HCT116 (cell line): ENCODE measurements at regions not wholly inside any gene's neighbourhood (a gene's known extent, or its start where the extent isn't known, plus 50 kb on each side); places are given as distances from the start of the nearest gene placed in this dataset.

Experiments used
- ATAC-seq: fragments of 200-7000 bp; cut with Tn5 transposase; 2 replicates; pipeline ENCODE4 v1.9.1; 2020; ENCODE audit warnings: mild to moderate bottlenecking, moderate library complexity
- BruUV-seq: library from RNA; stranded (reverse); fragments of 400-500 nt; replicated peaks from 2 replicates; lab custom pipeline; 2021; lab: Mats Ljungman, UMichigan
- CTCF ChIA-PET: fragments of 300-600 bp; sonication (Branson Sonifier 250); formaldehyde crosslinking; loops from one replicate; lab custom pipeline; 2021; ENCODE audit warnings: antibody characterized with exemption; lab: Charles Lee
- POLR2A ChIA-PET: fragments of 300-600, 350-600 bp; sonication (Branson Sonifier 250); formaldehyde crosslinking; loops from one replicate; lab custom pipeline; 2021; ENCODE audit warnings: antibody characterized with exemption; lab: Charles Lee
- RAD21 ChIA-PET, 2 experiments: fragments of 300-600 bp; sonication (Branson Sonifier 250); formaldehyde crosslinking; loops; one replicate each; lab custom pipeline; 2023; ENCODE audit warnings: low total read pairs in 2 of 2; ENCODE audit not compliant: uncharacterized antibody in 2 of 2, unreplicated experiment in 2 of 2, low non-redundant PET in 1 of 2; lab: Charles Lee
- DNase-seq: peaks from one replicate; pipeline ENCODE4 v3.0.0-alpha.2; 2010; ENCODE audit warnings: low read depth, low spot score
- H2AFZ ChIP-seq: fragments of 200-600 bp; shearing (Covaris generic), sonication (generic); 2 replicates; pipeline ENCODE4 v1.6.1; 2017; ENCODE audit warnings: low read depth, mixed run types, mixed read lengths, antibody characterized with exemption, low read length; ENCODE audit not compliant: poor library complexity, severe bottlenecking
- H3K27ac ChIP-seq: 2 replicates; pipeline ENCODE4 v1.5.1; 2012; ENCODE audit warnings: low read depth, low read length
- H3K27me3 ChIP-seq: fragments of 200-600 bp; sonication (generic); 2 replicates; pipeline ENCODE4 v1.6.1; 2016; ENCODE audit warnings: mixed run types, low read length, mixed read lengths; ENCODE audit not compliant: insufficient read depth
- H3K36me3 ChIP-seq, 2 experiments: fragments of 200-500 bp in 1 of 2; fragments of 200-600 bp in 1 of 2; sonication (Bioruptor generic) in 1 of 2; sonication (generic) in 1 of 2; 2 replicates each; pipeline versions ENCODE4 v1.5.1 to v1.6.1; 2014 to 2016; ENCODE audit warnings: low read length in 2 of 2, inconsistent platforms in 1 of 2, mixed read lengths in 1 of 2, mixed run types in 1 of 2; ENCODE audit not compliant: insufficient read depth in 2 of 2, control insufficient read depth in 1 of 2
- H3K4me1 ChIP-seq, 2 experiments: fragments of 200-600 bp in 1 of 2; sonication (generic) in 1 of 2; 2 replicates each; pipeline versions ENCODE4 v1.5.1 to v1.6.1; 2012 to 2017; ENCODE audit warnings: low read length in 2 of 2, inconsistent platforms in 1 of 2, mild to moderate bottlenecking in 1 of 2, mixed read lengths in 1 of 2, mixed run types in 1 of 2, moderate library complexity in 1 of 2; ENCODE audit not compliant: insufficient read depth in 2 of 2, control insufficient read depth in 1 of 2
- H3K4me2 ChIP-seq: fragments of 200-600 bp; sonication (generic); 2 replicates; pipeline ENCODE4 v1.6.1; 2017; ENCODE audit warnings: mixed run types, low read length, mixed read lengths
- H3K4me3 ChIP-seq, 2 experiments: fragments of 200-600 bp in 1 of 2; sonication (generic) in 1 of 2; replicated peaks in 1 of 2; 2 replicates each; pipeline ENCODE4 v1.5.1; 2011 to 2016; ENCODE audit warnings: low read length in 2 of 2, control low read depth in 1 of 2, low read depth in 1 of 2, mild to moderate bottlenecking in 1 of 2, mixed read lengths in 1 of 2, mixed run types in 1 of 2
- H3K79me2 ChIP-seq: fragments of 200-600 bp; sonication (generic); 2 replicates; pipeline ENCODE4 v1.6.1; 2017; ENCODE audit warnings: mild to moderate bottlenecking, mixed run types, low read length, moderate library complexity, mixed read lengths; ENCODE audit not compliant: insufficient read depth
- H3K9ac ChIP-seq: fragments of 200-600 bp; sonication (generic); 2 replicates; pipeline ENCODE4 v1.6.1; 2016; ENCODE audit warnings: low read length, mixed read lengths
- H3K9me2 ChIP-seq: fragments of 200-600 bp; sonication (generic), shearing (Covaris generic); 2 replicates; pipeline ENCODE4 v1.6.1; 2017; ENCODE audit warnings: mixed run types, mild to moderate bottlenecking, moderate library complexity; ENCODE audit not compliant: insufficient read depth
- H3K9me3 ChIP-seq, 2 experiments: fragments of 200-500 bp in 1 of 2; fragments of 200-600 bp in 1 of 2; sonication (Bioruptor generic) in 1 of 2; sonication (generic) in 1 of 2; 2 replicates each; pipeline ENCODE4 v1.6.1; 2014 to 2017; ENCODE audit warnings: low read length in 2 of 2, mixed read lengths in 2 of 2, inconsistent platforms in 1 of 2, low read depth in 1 of 2, mild to moderate bottlenecking in 1 of 2, mixed run types in 1 of 2, moderate library complexity in 1 of 2; ENCODE audit not compliant: control insufficient read depth in 1 of 2, insufficient read depth in 1 of 2
- H4K20me1 ChIP-seq: fragments of 200-600 bp; sonication (generic), shearing (Covaris generic); 2 replicates; pipeline ENCODE4 v1.6.1; 2017; ENCODE audit warnings: mixed run types, mild to moderate bottlenecking, moderate library complexity; ENCODE audit not compliant: insufficient read depth
- EGR1 ChIP-seq: IDR thresholded peaks from 2 replicates; pipeline ENCODE4 v1.6.1; 2012; ENCODE audit warnings: low read depth
- ELF1 ChIP-seq: IDR thresholded peaks from 2 replicates; pipeline ENCODE4 v1.6.1; 2012; ENCODE audit warnings: low read depth, borderline replicate concordance
- EZH2 ChIP-seq: fragments of 200-600 bp; sonication (generic); IDR thresholded peaks from 2 replicates; pipeline ENCODE4 v1.6.1; 2017; ENCODE audit warnings: antibody characterized with exemption, mixed run types
- FOSL1 ChIP-seq: IDR thresholded peaks from 2 replicates; pipeline ENCODE4 v1.6.1; 2012; ENCODE audit warnings: low read depth
- POLR2A ChIP-seq: IDR thresholded peaks from 2 replicates; pipeline ENCODE4 v1.7.0; 2011; ENCODE audit warnings: borderline replicate concordance; ENCODE audit not compliant: insufficient read depth, insufficient read length; ENCODE audit errors: extremely low read depth
- POLR2AphosphoS5 ChIP-seq: IDR thresholded peaks from 2 replicates; pipeline ENCODE4 v1.6.1; 2011; ENCODE audit warnings: mild to moderate bottlenecking, low read depth, low read length, moderate library complexity
- REST ChIP-seq: IDR thresholded peaks from 2 replicates; pipeline ENCODE4 v1.6.1; 2012; ENCODE audit warnings: low read depth
- SP1 ChIP-seq: IDR thresholded peaks from 2 replicates; pipeline ENCODE4 v1.6.1; 2012; ENCODE audit warnings: low read depth
- TCF7L2 ChIP-seq: IDR thresholded peaks from 2 replicates; pipeline ENCODE4 v1.7.0; 2011; ENCODE audit warnings: borderline replicate concordance, inconsistent platforms; ENCODE audit not compliant: insufficient read depth, insufficient read length; ENCODE audit errors: extremely low read depth
- intact Hi-C: fragments of 100-400 bp; cut with micrococcal nuclease; formaldehyde crosslinking; loops from 2 replicates; pipeline ENCODE4 v1.10.0; 2022

- ChIA-PET RAD21 (no interaction called here), CTCF (no interaction called here), POLR2A (no interaction called here)
- intact Hi-C loops, result no loop called here
- Histone ChIP-seq H3K27me3 (no peaks in the 10 kb centered on the region), H3K9me2 (no peaks in the 10 kb centered on the region), H3K9ac (no peak overlapping the region), H2AFZ (no peak overlapping the region), H3K79me2 (no peaks in the 10 kb centered on the region), H3K4me2 (no peak overlapping the region), H3K36me3 (no peaks in the 10 kb centered on the region), H3K4me1 (no peaks in the 10 kb centered on the region), H3K4me3 (no peak overlapping the region), H4K20me1 (no peaks in the 10 kb centered on the region), H3K9me3 (no peaks in the 10 kb centered on the region), H3K27ac (no peak overlapping the region)
- TF ChIP-seq TCF7L2, result no peak
- TF ChIP-seq POLR2A, result no peak
- TF ChIP-seq ELF1, result no peak
- TF ChIP-seq SP1, result no peak
- no peak for TF ChIP-seq POLR2AphosphoS5
- no peak for TF ChIP-seq FOSL1
- TF ChIP-seq EZH2, result no peak
- DNase-seq (no peak), ATAC-seq (no peak)
- BruUV-seq, result no TSS peak
Observed at GRCh38 chr14:44279357-44279756, 227.7 kb downstream of the FSCB start.

DNA sequence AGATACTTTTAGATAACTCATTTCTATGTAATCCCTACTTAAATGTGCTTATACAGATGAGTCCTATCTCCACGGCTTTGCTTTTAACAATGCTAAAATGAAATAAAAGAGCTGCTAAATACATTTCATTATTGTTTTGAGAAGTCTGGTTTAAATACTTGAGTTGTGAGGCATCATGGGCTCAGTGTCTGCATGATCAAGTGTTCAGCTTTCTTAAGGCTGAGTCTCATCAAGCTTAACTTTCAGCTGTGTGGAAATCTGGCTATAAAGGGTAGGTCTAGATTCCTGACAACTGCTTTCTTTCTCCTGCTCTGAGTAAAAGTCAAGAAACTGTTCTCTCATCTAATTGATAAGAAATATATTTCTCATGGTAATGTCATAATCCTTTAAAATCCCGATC, 235.4 kb downstream of the FSCB start:
- no TSS peak for BruUV-seq
- TF ChIP-seq POLR2A, result no peak
- no peak for TF ChIP-seq EGR1
- TF ChIP-seq REST, result no peak
- no peaks in the 10 kb centered on the region for H3K4me1 ChIP-seq
- no peak overlapping the region for H2AFZ ChIP-seq
- no peak overlapping the region for H3K27ac ChIP-seq
- DNase-seq, result no peak
- H3K4me2 ChIP-seq, result no peak overlapping the region
- no peak overlapping the region for H3K9ac ChIP-seq
- no peaks in the 10 kb centered on the region for H3K36me3 ChIP-seq
- no peak for ATAC-seq
- H3K4me3 ChIP-seq, result no peak overlapping the region
- no peaks in the 10 kb centered on the region for H3K9me2 ChIP-seq
- no peaks in the 10 kb centered on the region for H4K20me1 ChIP-seq
- H3K79me2 ChIP-seq, result no peaks in the 10 kb centered on the region
- no peaks in the 10 kb centered on the region for H3K27me3 ChIP-seq
- 0 out of 4 replicates have a peak, but pooled peaks cover 0 to 5% of the 10 kb centered on the region in 2 experiments for H3K9me3 ChIP-seq
- POLR2A ChIA-PET, result no interaction called here
- intact Hi-C loops, result no loop called here
- RAD21 ChIA-PET, result no interaction called here
- CTCF ChIA-PET, result no interaction called here
